Neural cell (in vitro differentiated cells): ENCODE measurements at regions not wholly inside any gene's neighbourhood (a gene's known extent, or its start where the extent isn't known, plus 50 kb on each side); places are given as distances from the start of the nearest gene placed in this dataset.

Experiments used
- H2AFZ ChIP-seq: fragments of 200-600, 300-800 bp; sonication (generic), shearing (Covaris generic); 2 replicates; pipeline ENCODE4 v1.6.0; 2014; ENCODE audit warnings: low read depth, mild to moderate bottlenecking, antibody characterized with exemption, low read length, moderate library complexity
- H3F3A ChIP-seq: fragments of 200-600 bp; shearing (Covaris generic); 2 replicates; pipeline ENCODE4 v1.6.1; 2016; ENCODE audit warnings: mild to moderate bottlenecking, moderate library complexity, mixed read lengths, antibody characterized with exemption, low read length; ENCODE audit not compliant: insufficient read depth, poor library complexity, severe bottlenecking
- H3K27ac ChIP-seq: fragments of 200-600, 300-800 bp; sonication (generic), shearing (Covaris generic); 2 replicates; pipeline ENCODE4 v1.5.1; 2014; ENCODE audit warnings: mild to moderate bottlenecking, low read length, moderate library complexity
- H3K27me3 ChIP-seq: fragments of 300-800, 200-600 bp; sonication (generic), shearing (Covaris generic); 2 replicates; pipeline ENCODE4 v1.6.0; 2014; ENCODE audit warnings: mild to moderate bottlenecking, low read depth, low read length, moderate library complexity; ENCODE audit not compliant: insufficient read depth
- H3K36me3 ChIP-seq: fragments of 300-800, 200-600 bp; sonication (generic), shearing (Covaris generic); 2 replicates; pipeline ENCODE4 v1.5.1; 2014; ENCODE audit warnings: mild to moderate bottlenecking, antibody characterized with exemption, low read length, moderate library complexity; ENCODE audit not compliant: insufficient read depth
- H3K4me2 ChIP-seq: fragments of 300-800, 200-600 bp; sonication (generic), shearing (Covaris generic); 2 replicates; pipeline ENCODE4 v1.6.0; 2014; ENCODE audit warnings: mild to moderate bottlenecking, low read length
- H3K4me3 ChIP-seq: fragments of 300-800, 200-600 bp; sonication (generic), shearing (Covaris generic); 2 replicates; pipeline ENCODE4 v1.5.1; 2014; ENCODE audit warnings: mild to moderate bottlenecking, low read length, moderate library complexity
- H3K79me2 ChIP-seq: fragments of 200-600 bp; shearing (Covaris generic); replicated peaks from 2 replicates; pipeline ENCODE4 v1.6.0; 2014; ENCODE audit warnings: mild to moderate bottlenecking, low read length, moderate library complexity; ENCODE audit not compliant: insufficient read depth
- H3K9ac ChIP-seq: fragments of 300-800, 200-600 bp; sonication (generic), shearing (Covaris generic); 2 replicates; pipeline ENCODE4 v1.6.1; 2016; ENCODE audit warnings: mild to moderate bottlenecking, low read length, mixed read lengths
- H3K9me2 ChIP-seq: fragments of 200-600 bp; shearing (Covaris generic); 2 replicates; pipeline ENCODE4 v1.6.1; 2016; ENCODE audit warnings: mild to moderate bottlenecking, low read length, mixed read lengths; ENCODE audit not compliant: insufficient read depth
- H3K9me3 ChIP-seq: fragments of 200-600, 300-800 bp; sonication (generic), shearing (Covaris generic); 2 replicates; pipeline ENCODE4 v1.6.1; 2016; ENCODE audit warnings: mild to moderate bottlenecking, mixed run types, low read length, moderate library complexity, mixed read lengths
- H4K20me1 ChIP-seq: fragments of 200-600 bp; shearing (Covaris generic); 2 replicates; pipeline ENCODE4 v1.6.1; 2016; ENCODE audit warnings: mild to moderate bottlenecking, mixed run types; ENCODE audit not compliant: insufficient read depth
- EP300 ChIP-seq: fragments of 450-650 bp; conservative IDR thresholded peaks from 2 replicates; pipeline ENCODE4 v1.6.1; 2014; ENCODE audit warnings: antibody characterized with exemption, mild to moderate bottlenecking, moderate library complexity; ENCODE audit not compliant: poor library complexity, severe bottlenecking
- EZH2 ChIP-seq: fragments of 200-600, 300-800 bp; shearing (Covaris generic), sonication (generic); IDR thresholded peaks from 2 replicates; pipeline ENCODE4 v1.6.1; 2014; ENCODE audit warnings: antibody characterized with exemption, low read length, borderline replicate concordance, mild to moderate bottlenecking; ENCODE audit not compliant: insufficient read depth, poor library complexity, severe bottlenecking
- MXI1 ChIP-seq: fragments of 450-650 bp; conservative IDR thresholded peaks from 2 replicates; pipeline ENCODE4 v1.6.1; 2014; ENCODE audit warnings: antibody characterized with exemption, mild to moderate bottlenecking; ENCODE audit not compliant: poor library complexity, severe bottlenecking
- POLR2AphosphoS5 ChIP-seq: IDR thresholded peaks from 2 replicates; pipeline ENCODE4 v1.6.1; 2012
- RAD21 ChIP-seq: fragments of 450-650 bp; conservative IDR thresholded peaks from 2 replicates; pipeline ENCODE4 v1.6.1; 2014; ENCODE audit warnings: antibody characterized with exemption, mild to moderate bottlenecking, moderate library complexity
- SMC3 ChIP-seq: fragments of 450-650 bp; conservative IDR thresholded peaks from 2 replicates; pipeline ENCODE4 v1.6.1; 2014; ENCODE audit warnings: antibody characterized with exemption, mild to moderate bottlenecking, moderate library complexity; ENCODE audit not compliant: poor library complexity
- TAF1 ChIP-seq: IDR thresholded peaks from 2 replicates; pipeline ENCODE4 v1.6.1; 2012; ENCODE audit warnings: low read depth
- TF ChIP-seq, protein P1 (sequence below): fragments of 450-650 bp; IDR thresholded peaks from 2 replicates; pipeline ENCODE4 v1.5.1; 2014; ENCODE audit warnings: antibody characterized with exemption, mild to moderate bottlenecking, moderate library complexity; ENCODE audit not compliant: poor library complexity, severe bottlenecking
- TF ChIP-seq, protein P2 (sequence below): IDR thresholded peaks from 2 replicates; pipeline ENCODE4 v1.6.1; 2012; ENCODE audit warnings: borderline replicate concordance

DNA sequence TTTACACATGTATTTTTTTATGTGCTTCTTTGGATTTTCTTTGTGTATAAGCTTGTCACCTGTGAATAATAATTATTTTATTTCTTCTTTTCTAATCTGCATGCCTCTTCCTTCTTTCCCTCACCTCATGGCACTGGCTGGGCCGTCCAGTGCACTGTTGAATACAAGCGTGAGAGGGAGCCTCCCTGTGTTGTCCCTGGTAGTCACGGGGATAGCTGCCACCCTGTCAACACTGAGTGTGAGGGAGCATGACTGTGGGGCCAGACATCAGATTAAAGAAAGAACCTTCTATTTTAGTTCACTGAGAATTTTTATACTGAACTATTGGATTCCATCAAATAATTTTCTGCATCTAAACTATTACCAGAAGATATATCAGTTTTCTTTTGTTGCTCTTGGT lies 187.9 kb downstream of the CDC14C start:
- Histone ChIP-seq H3K9me2 (no peaks in the 10 kb centered on the region), H3K27me3 (no peaks in the 10 kb centered on the region), H3K36me3 (no peaks in the 10 kb centered on the region), H3K79me2 (no peaks in the 10 kb centered on the region), H3K9me3 (no peaks in the 10 kb centered on the region), H3K27ac (no peak overlapping the region), H4K20me1 (no peaks in the 10 kb centered on the region), H3K4me3 (no peak overlapping the region), H3K4me2 (no peak overlapping the region), H2AFZ (no peak overlapping the region), H3F3A (no peaks in the 10 kb centered on the region), H3K9ac (no peak overlapping the region)
- TF ChIP-seq RAD21 (no peak), EZH2 (no peak), EP300 (no peak), MXI1 (no peak), SMC3 (no peak), POLR2AphosphoS5 (no peak), TAF1 (no peak)
- TF ChIP-seq, protein P1, sequence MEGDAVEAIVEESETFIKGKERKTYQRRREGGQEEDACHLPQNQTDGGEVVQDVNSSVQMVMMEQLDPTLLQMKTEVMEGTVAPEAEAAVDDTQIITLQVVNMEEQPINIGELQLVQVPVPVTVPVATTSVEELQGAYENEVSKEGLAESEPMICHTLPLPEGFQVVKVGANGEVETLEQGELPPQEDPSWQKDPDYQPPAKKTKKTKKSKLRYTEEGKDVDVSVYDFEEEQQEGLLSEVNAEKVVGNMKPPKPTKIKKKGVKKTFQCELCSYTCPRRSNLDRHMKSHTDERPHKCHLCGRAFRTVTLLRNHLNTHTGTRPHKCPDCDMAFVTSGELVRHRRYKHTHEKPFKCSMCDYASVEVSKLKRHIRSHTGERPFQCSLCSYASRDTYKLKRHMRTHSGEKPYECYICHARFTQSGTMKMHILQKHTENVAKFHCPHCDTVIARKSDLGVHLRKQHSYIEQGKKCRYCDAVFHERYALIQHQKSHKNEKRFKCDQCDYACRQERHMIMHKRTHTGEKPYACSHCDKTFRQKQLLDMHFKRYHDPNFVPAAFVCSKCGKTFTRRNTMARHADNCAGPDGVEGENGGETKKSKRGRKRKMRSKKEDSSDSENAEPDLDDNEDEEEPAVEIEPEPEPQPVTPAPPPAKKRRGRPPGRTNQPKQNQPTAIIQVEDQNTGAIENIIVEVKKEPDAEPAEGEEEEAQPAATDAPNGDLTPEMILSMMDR = no peak
- TF ChIP-seq, protein P2, sequence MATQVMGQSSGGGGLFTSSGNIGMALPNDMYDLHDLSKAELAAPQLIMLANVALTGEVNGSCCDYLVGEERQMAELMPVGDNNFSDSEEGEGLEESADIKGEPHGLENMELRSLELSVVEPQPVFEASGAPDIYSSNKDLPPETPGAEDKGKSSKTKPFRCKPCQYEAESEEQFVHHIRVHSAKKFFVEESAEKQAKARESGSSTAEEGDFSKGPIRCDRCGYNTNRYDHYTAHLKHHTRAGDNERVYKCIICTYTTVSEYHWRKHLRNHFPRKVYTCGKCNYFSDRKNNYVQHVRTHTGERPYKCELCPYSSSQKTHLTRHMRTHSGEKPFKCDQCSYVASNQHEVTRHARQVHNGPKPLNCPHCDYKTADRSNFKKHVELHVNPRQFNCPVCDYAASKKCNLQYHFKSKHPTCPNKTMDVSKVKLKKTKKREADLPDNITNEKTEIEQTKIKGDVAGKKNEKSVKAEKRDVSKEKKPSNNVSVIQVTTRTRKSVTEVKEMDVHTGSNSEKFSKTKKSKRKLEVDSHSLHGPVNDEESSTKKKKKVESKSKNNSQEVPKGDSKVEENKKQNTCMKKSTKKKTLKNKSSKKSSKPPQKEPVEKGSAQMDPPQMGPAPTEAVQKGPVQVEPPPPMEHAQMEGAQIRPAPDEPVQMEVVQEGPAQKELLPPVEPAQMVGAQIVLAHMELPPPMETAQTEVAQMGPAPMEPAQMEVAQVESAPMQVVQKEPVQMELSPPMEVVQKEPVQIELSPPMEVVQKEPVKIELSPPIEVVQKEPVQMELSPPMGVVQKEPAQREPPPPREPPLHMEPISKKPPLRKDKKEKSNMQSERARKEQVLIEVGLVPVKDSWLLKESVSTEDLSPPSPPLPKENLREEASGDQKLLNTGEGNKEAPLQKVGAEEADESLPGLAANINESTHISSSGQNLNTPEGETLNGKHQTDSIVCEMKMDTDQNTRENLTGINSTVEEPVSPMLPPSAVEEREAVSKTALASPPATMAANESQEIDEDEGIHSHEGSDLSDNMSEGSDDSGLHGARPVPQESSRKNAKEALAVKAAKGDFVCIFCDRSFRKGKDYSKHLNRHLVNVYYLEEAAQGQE = no peak

DNA sequence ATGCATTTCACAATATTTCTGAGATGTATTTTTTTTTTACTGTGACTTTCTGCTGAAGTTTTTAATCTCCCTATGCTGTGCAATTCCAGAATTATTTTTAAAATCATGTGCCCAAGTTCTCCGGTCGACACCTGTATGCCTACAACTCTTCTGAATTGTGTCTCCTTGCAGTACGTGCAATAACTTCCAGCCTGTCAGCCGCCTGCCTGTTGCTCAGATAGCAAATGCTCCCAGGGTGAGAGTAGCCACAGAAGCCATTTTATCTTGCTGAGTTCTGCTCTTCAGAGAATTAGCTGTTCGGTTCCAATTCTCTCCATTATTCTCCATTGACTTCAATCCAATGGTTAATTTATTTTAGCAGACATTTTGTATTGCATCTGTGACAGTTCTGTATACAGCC lies 188.3 kb downstream of the CDC14C start:
- H3K9me2 ChIP-seq = no peaks in the 10 kb centered on the region
- no peaks in the 10 kb centered on the region for H3K27me3 ChIP-seq
- no peaks in the 10 kb centered on the region for H4K20me1 ChIP-seq
- no peaks in the 10 kb centered on the region for H3K36me3 ChIP-seq
- H3K79me2 ChIP-seq = no peaks in the 10 kb centered on the region
- TF ChIP-seq POLR2AphosphoS5 = no peak
- TF ChIP-seq EP300 = no peak
- TF ChIP-seq, protein P2 = no peak
- TF ChIP-seq EZH2 = no peak
- no peak for TF ChIP-seq RAD21
- TF ChIP-seq SMC3 = no peak
- no peak for TF ChIP-seq TAF1
- TF ChIP-seq MXI1 = no peak
- TF ChIP-seq, protein P1 = no peak
- H3K4me2 ChIP-seq = no peak overlapping the region
- H3K9me3 ChIP-seq = no peaks in the 10 kb centered on the region
- H3K9ac ChIP-seq = no peak overlapping the region
- H3K27ac ChIP-seq = no peak overlapping the region
- H2AFZ ChIP-seq = no peak overlapping the region
- no peaks in the 10 kb centered on the region for H3F3A ChIP-seq
- H3K4me3 ChIP-seq = no peak overlapping the region
